GM12878 (cell line): ENCODE measurements at regions not wholly inside any gene's neighbourhood (a gene's known extent, or its start where the extent isn't known, plus 50 kb on each side); places are given as distances from the start of the nearest gene placed in this dataset.

Source experiments
- DPF2 ChIP-seq: fragments of 450-650 bp; IDR thresholded peaks from 2 replicates; pipeline ENCODE4 v1.6.1; 2017; ENCODE audit warnings: mild to moderate bottlenecking
- EP300 ChIP-seq, 2 experiments: fragments of 150-350 bp in 1 of 2; IDR thresholded peaks; 2 replicates each; pipeline ENCODE4 v1.6.1; 2011 to 2012; ENCODE audit warnings: low read depth in 2 of 2, low read length in 2 of 2, borderline replicate concordance in 1 of 2, improper control_type of control experiment in 1 of 2, inconsistent platforms in 1 of 2; ENCODE audit not compliant: control insufficient read depth in 1 of 2
- LARP7 ChIP-seq: fragments of 450-650 bp; IDR thresholded peaks from 2 replicates; pipeline ENCODE4 v1.6.1; 2017; ENCODE audit warnings: mild to moderate bottlenecking
- MEF2A ChIP-seq: IDR thresholded peaks from 2 replicates; pipeline ENCODE4 v1.6.1; 2011; ENCODE audit warnings: low read depth, mild to moderate bottlenecking, low read length, moderate library complexity; ENCODE audit not compliant: insufficient read depth
- POLR2A ChIP-seq: IDR thresholded peaks from 2 replicates; pipeline ENCODE4 v1.6.1; 2011; ENCODE audit warnings: low read depth, mild to moderate bottlenecking, low read length
- POU2F2 ChIP-seq: IDR thresholded peaks from 3 replicates; pipeline ENCODE4 v1.6.1; 2011; ENCODE audit warnings: low read depth, mild to moderate bottlenecking, low read length, borderline replicate concordance
- SMAD1 ChIP-seq: fragments of 450-650 bp; IDR thresholded peaks from 2 replicates; pipeline ENCODE4 v1.6.1; 2018; ENCODE audit warnings: mild to moderate bottlenecking, low read depth; ENCODE audit not compliant: partially characterized antibody
- SUPT20H ChIP-seq: IDR thresholded peaks from 2 replicates; pipeline ENCODE4 v1.6.1; 2011; ENCODE audit warnings: low read depth, mild to moderate bottlenecking, low read length, moderate library complexity, borderline replicate concordance; ENCODE audit not compliant: control insufficient read depth
- ZNF274 ChIP-seq: IDR thresholded peaks from one replicate; pipeline ENCODE4 v1.8.0; 2011; ENCODE audit not compliant: insufficient read length, insufficient read depth
- TF ChIP-seq, protein P1 (sequence below), 3 experiments: IDR thresholded peaks in 2 of 3; conservative IDR thresholded peaks in 1 of 3; 2 replicates each; pipeline ENCODE4 v1.5.1; 2011; ENCODE audit warnings: low read depth in 3 of 3, low read length in 3 of 3, mild to moderate bottlenecking in 3 of 3, control low read depth in 2 of 3, moderate library complexity in 2 of 3, inconsistent platforms in 1 of 3, mixed read lengths in 1 of 3; ENCODE audit not compliant: control insufficient read depth in 2 of 3, insufficient read depth in 1 of 3; ENCODE audit errors: extremely low read depth in 1 of 3
- TF ChIP-seq, protein P2 (sequence below): IDR thresholded peaks from 2 replicates; pipeline ENCODE4 v1.6.1; 2011; ENCODE audit warnings: mild to moderate bottlenecking, low read depth, low read length, moderate library complexity; ENCODE audit not compliant: insufficient replicate concordance
- TF ChIP-seq, protein P3 (sequence below): fragments of 150-350 bp; IDR thresholded peaks from 2 replicates; pipeline ENCODE4 v1.6.1; 2016; ENCODE audit warnings: low read depth, low read length

DNA sequence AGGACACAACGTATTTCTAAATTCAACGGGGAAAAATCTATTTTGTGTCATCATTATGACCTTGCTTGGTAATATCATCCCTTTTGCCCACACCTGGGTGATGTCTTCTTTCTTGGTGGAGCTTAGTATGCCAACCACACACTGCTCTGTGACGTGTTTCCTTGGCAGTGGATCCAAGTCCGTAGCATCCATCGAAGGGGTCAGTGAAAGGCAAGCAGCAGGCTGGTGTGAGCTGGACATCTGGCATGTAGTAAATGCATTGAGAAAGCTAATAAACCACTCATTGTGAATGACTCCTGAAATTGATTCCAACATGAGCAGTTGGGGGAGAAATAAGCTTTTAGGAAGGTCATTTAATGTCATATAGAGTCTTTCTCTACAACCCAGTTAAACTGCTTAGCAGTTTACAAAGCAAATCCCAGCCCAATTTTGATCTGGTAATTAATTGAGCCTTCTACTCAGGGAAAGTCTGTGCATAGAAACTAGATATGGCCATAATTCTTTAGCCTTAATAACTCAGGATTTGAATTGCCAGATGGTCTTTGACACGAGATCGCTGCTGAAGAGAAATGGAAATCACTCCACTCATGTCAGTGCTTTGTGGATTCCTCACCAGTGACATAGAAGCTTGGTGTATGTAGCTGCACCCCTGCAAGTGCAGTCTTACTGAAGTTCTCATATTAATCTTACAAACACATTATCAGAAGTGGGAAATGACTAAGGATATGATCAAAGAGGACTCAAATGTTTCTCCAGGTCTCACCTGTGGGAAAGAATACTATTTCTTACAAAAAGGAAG lies 494.8 kb downstream of the CMPK2 start:
- TF ChIP-seq LARP7: no peak
- TF ChIP-seq, protein P1, sequence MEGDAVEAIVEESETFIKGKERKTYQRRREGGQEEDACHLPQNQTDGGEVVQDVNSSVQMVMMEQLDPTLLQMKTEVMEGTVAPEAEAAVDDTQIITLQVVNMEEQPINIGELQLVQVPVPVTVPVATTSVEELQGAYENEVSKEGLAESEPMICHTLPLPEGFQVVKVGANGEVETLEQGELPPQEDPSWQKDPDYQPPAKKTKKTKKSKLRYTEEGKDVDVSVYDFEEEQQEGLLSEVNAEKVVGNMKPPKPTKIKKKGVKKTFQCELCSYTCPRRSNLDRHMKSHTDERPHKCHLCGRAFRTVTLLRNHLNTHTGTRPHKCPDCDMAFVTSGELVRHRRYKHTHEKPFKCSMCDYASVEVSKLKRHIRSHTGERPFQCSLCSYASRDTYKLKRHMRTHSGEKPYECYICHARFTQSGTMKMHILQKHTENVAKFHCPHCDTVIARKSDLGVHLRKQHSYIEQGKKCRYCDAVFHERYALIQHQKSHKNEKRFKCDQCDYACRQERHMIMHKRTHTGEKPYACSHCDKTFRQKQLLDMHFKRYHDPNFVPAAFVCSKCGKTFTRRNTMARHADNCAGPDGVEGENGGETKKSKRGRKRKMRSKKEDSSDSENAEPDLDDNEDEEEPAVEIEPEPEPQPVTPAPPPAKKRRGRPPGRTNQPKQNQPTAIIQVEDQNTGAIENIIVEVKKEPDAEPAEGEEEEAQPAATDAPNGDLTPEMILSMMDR (IDR thresholded peaks at IDR 0.05 in 2 of 3, conservative IDR thresholded peaks at IDR 0.05 in 1 of 3; ENCODE audit: control insufficient read depth in 2 of 3, extremely low read depth in 1 of 3, insufficient read depth in 1 of 3, low read depth in 3 of 3, low read length in 3 of 3): no peak
- no peak for TF ChIP-seq POLR2A
- no peak for TF ChIP-seq SUPT20H
- TF ChIP-seq, protein P2, sequence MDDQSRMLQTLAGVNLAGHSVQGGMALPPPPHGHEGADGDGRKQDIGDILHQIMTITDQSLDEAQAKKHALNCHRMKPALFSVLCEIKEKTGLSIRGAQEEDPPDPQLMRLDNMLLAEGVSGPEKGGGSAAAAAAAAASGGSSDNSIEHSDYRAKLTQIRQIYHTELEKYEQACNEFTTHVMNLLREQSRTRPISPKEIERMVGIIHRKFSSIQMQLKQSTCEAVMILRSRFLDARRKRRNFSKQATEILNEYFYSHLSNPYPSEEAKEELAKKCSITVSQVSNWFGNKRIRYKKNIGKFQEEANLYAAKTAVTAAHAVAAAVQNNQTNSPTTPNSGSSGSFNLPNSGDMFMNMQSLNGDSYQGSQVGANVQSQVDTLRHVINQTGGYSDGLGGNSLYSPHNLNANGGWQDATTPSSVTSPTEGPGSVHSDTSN: no peak
- TF ChIP-seq EP300 (IDR thresholded peaks at IDR 0.05; ENCODE audit: borderline replicate concordance in 1 of 2, control insufficient read depth in 1 of 2, low read depth in 2 of 2, low read length in 2 of 2): no peak
- no peak for TF ChIP-seq ZNF274
- TF ChIP-seq DPF2: no peak
- TF ChIP-seq SMAD1: no peak
- TF ChIP-seq POU2F2: no peak
- TF ChIP-seq, protein P3, sequence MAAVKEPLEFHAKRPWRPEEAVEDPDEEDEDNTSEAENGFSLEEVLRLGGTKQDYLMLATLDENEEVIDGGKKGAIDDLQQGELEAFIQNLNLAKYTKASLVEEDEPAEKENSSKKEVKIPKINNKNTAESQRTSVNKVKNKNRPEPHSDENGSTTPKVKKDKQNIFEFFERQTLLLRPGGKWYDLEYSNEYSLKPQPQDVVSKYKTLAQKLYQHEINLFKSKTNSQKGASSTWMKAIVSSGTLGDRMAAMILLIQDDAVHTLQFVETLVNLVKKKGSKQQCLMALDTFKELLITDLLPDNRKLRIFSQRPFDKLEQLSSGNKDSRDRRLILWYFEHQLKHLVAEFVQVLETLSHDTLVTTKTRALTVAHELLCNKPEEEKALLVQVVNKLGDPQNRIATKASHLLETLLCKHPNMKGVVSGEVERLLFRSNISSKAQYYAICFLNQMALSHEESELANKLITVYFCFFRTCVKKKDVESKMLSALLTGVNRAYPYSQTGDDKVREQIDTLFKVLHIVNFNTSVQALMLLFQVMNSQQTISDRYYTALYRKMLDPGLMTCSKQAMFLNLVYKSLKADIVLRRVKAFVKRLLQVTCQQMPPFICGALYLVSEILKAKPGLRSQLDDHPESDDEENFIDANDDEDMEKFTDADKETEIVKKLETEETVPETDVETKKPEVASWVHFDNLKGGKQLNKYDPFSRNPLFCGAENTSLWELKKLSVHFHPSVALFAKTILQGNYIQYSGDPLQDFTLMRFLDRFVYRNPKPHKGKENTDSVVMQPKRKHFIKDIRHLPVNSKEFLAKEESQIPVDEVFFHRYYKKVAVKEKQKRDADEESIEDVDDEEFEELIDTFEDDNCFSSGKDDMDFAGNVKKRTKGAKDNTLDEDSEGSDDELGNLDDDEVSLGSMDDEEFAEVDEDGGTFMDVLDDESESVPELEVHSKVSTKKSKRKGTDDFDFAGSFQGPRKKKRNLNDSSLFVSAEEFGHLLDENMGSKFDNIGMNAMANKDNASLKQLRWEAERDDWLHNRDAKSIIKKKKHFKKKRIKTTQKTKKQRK: no peak
- TF ChIP-seq MEF2A: no peak
